Endothelial cell of hepatic sinusoid (primary cell): ENCODE measurements at regions not wholly inside any gene's neighbourhood (a gene's known extent, or its start where the extent isn't known, plus 50 kb on each side); places are given as distances from the start of the nearest gene placed in this dataset.

Experiments used
- in situ Hi-C: cut with HindIII; loops from 2 replicates; pipeline ENCODE4 v1.10.0; 2017; ENCODE audit warnings: low sequenced_read_pairs

DNA sequence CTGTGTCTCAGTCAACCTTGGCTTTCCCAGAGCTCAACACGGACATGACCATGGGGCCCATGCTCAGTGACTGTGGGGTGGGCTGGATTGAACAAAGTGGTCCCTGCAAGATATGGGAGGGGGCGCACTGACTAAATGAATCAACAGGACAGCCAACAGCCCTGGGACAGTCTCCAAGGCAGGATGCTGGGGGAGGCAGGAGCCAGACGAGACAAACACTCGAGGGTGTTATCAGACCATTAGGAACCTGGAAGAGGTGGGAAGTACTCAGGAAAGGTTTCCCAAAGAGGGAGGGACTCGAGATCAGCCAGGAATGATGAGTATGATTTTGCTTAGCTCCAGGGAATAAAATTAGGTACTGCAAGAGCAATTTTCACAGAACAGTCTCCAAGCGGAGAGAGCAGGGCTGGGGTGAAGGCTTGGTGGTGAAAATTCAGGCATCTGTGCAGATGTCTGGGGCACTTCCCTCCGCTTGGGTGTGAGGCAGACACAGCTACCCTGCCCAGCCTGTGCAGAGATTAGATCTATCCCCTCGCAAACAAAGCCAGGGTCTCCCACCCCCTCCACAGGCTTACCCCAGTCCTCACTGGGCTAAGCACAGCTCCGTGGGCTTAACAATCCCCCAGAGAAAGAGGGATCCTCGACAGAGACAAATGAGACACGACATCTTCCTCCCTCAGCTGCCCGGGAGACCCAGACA, 261.1 kb upstream of the ZMIZ1 start:
- in situ Hi-C loops: no loop called here

DNA sequence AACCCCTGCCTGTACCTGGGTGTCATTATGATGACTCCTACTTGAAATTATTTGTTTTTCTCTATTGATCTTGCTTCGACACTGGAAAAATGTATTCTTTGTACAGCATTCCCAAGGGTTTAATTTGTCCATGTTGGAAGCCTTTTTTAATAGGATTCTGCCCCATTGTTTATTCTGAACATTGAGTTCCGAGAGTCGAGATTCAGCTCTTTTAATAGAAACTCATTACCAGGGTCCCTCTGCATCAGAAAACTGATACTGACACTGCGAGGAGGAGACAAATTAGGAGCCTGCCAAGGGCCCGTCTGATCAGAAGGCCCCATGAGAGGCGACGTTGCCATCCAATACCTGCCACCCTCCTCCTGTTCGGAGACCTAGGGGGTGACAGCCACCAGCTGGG, 260.5 kb upstream of the ZMIZ1 start:
- in situ Hi-C loops: no loop called here

GRCh38 chr10:78808736-78809367, 259.9 kb upstream of the ZMIZ1 start:
- in situ Hi-C loops: no loop called here

GRCh38 chr10:78811174-78811573, 257.6 kb upstream of the ZMIZ1 start:
- in situ Hi-C loops: no loop called here

DNA sequence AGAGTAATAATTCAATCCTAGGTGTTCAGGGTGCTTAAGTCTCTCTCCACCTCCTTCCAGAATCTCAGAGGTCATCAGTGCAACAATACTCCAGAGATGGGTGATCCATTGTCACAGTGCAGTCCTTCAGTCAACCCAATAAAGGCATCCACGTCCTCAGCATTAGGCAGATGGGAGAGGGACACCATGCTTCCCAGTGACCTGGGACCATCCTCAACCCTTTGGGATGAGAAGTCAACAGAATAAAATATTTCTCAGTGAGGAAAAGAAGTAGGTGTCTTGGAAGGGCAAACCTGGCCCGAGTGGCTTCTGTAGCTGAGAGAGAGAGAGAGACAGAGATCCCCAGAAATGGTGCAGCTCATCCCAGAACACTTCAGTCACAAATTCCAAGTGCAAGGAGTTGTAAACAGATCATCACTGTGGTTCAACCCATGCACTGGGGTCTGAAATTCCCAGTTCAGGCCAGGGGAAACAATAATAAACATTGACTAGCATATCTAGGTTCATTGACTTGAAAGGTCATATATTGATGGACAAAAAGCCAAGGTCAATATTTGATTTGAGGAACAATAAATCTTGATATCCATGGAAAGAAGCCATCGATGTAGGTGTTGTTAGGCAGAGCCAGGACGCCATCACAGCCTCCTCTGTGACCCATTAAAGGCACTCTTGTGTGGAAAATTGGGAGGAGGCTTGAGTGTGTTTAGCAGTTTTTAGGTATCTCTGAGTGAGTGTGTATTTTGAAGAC, 256.0 kb upstream of the ZMIZ1 start:
- in situ Hi-C loops: no loop called here

DNA sequence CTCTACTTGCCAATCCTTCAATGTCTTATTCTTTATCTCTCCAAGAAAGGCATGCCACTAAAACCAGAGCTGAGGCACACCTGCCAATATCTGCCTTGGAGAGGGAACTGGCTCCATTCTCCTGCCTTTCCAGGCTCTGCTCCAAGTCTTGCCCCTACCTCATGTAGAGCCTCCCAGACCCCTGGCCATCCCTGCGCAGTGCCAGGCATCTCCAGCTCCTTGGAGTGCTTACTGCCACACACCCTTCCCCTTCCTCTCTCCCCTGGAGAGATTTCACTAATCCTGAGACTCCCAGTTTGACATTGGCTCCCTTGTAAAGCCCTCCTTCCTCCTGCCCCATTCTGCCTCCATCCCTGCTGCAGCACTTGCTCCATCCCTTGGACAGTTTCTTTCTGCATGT, 255.2 kb upstream of the ZMIZ1 start:
- in situ Hi-C loops: no loop called here

GRCh38 chr10:78813998-78814399, 254.8 kb upstream of the ZMIZ1 start:
- in situ Hi-C loops: no loop called here

DNA sequence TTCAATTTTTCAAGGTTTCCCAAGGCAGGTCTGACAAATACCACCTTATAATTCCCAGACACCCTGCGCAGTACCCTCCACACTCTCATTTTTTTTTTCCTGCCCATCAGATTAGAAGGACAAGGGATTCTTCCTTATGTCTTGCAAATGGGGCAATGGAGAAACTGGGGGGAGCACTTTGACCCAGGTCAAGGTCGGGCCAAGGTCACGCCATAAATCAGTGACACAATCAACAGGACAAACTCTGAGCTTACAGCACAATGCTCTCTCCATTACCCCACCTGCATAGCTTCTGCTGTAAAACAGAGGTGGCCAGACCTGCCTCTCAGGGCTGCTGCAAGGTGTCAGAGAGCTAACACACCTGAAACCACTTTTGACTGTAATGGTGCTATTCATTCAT, 254.4 kb upstream of the ZMIZ1 start:
- in situ Hi-C loops: no loop called here

DNA sequence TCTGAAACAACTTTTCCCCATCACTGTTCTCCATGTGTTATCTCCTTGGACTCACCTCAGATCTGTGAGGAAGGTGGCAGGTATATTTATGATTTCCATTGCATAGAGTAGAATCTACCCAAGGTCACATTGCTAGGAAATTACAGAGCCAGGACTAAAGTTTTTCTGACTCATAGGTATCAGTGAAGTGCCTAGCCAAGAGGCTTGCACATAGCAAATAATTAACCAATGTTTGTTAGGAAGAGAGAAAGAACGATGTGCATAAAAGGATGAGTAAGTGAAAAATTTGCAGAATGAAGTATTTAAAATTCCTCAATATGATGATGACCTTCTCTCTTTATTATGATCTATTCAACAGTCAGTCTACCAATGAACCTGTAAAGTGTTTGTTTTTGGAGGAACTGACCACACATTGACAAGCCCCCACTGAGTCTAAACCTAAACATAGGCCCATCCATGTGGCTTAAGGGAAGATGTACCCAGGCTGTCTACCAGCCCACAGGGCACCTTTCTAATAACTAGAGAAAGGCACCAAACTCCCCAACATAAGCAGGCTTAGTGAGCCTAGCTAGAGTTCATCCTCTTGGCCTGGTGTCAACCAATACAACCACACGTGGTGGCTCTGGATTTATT, 252.9 kb upstream of the ZMIZ1 start:
- in situ Hi-C loops: no loop called here

- in situ Hi-C loops: no loop called here
Observed at GRCh38 chr10:78817361-78817760, 251.4 kb upstream of the ZMIZ1 start.

- in situ Hi-C loops: no loop called here
Observed at GRCh38 chr10:78817804-78818203, 251.0 kb upstream of the ZMIZ1 start.

GRCh38 chr10:78819361-78820006, 249.3 kb upstream of the ZMIZ1 start:
- in situ Hi-C loops: no loop called here

DNA sequence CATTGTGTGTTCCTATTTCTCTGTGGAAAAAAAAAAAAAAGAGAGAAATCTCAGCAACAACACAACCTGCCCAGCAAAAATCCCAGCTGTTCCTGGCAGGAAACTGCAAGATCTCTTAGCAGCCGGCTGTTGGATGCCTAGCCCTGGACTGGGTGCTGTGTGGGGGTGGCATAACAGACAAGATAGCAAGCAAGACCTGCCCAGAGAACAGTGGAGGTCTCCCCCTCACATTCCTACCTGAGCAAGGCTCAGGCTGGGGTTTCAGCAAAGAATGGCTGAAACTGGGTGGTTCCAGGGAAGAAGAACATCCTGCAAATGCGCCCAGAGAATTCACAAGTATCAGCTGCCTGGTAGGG, 248.8 kb upstream of the ZMIZ1 start:
- in situ Hi-C loops: no loop called here

GRCh38 chr10:78821052-78821451, 247.7 kb upstream of the ZMIZ1 start:
- in situ Hi-C loops: no loop called here

- in situ Hi-C loops: no loop called here
Observed at GRCh38 chr10:78828647-78829539, 239.9 kb upstream of the ZMIZ1 start.

- in situ Hi-C loops: no loop called here
Observed at GRCh38 chr10:78829565-78829964, 239.2 kb upstream of the ZMIZ1 start.

DNA sequence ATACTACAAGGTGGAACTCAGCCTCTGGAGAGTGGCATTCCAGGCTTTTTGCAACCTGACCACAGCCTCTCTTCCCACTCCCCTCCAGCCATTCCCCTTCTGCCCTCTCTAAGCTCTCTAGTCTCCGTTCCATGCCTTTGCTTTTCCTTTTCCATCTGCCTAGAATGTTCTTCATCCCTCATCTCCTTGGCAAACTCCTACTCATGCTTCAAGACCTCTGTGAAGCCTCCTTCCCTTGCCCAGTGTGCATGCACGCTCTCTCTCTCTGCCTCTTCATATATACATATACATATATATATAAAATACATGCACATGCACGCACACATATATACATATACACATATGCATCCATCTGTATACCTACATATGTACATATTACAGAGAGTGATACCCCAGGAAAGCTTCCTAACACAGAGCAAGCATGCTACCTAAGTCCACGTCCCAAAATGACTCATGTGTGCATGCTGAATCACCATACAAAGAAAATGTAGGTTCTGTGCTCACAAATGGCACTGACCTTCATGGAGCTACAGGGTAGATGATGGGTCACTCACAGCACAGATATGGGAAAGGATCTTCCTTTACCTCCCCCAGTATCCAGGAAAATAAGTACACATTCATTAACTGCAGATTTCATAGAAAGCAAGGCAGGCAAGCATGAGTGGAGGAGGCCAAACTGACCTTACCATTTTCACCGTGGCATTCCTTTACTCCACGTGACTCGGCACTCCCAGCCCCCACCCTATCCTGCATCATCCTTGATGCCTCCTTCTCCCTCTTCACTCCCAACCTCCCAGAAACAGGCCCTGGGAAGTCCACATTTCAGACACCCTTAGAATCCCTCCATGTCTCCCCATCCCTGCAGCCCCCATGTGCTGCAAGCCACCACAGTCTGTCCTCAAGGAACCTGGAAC, 238.4 kb upstream of the ZMIZ1 start:
- in situ Hi-C loops: loop anchor here (5.0 kb wide), 1 partner anchor 47 kb away; no protein-coding TSS in a partner anchor

DNA sequence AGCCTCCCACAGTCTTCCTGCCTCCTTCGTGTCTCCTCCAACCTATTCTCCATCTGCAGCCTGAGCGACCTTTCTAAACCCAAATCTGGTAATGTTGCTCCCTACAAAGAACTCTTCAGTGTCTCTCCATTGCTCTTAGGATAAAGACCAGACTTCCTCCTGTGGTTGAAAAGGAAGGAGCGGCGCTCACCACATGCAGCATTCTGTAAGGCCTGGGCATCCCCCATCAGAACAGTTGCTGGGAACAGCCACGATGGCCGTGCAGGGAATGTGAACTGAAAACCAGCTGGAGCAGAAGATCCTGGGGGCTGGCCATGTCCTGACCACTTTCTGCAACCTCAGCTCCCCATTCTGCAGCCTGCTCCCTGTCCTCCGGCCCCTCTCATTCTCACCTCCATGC, 237.8 kb upstream of the ZMIZ1 start:
- in situ Hi-C loops: loop anchor here (5.0 kb wide), 1 partner anchor 46 kb away; no protein-coding TSS in a partner anchor

DNA sequence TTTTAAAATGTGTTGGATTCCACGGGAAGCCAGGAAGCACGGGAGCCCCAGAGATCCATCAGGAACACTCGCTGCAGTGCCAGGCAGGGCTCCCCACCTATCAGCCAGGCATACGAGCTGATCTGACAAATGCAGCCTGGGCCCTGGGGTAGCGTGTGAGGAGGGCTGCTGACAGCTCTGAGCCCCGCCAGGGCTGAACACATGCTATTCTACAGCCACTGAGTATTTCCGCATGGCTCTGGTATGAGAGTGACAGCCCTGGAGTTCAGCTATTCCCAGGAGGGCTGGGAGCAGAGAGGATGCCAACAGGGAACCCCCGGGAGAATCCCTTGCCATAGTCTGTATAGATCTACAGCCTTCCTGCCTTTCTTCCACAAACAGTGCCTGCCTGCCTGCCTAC, 237.3 kb upstream of the ZMIZ1 start:
- in situ Hi-C loops: loop anchor here (5.0 kb wide), 1 partner anchor 46 kb away; no protein-coding TSS in a partner anchor
